Keratinocyte (primary cell): ENCODE measurements at regions not wholly inside any gene's neighbourhood (a gene's known extent, or its start where the extent isn't known, plus 50 kb on each side); places are given as distances from the start of the nearest gene placed in this dataset.

ENCODE experiments used
- CTCF ChIP-seq, 3 experiments: IDR thresholded peaks in 1 of 3; conservative IDR thresholded peaks in 1 of 3; optimal IDR thresholded peaks in 1 of 3; 2 replicates in 2 of 3; 3 replicates in 1 of 3; pipeline versions ENCODE3 to v1.5.1; 2011; ENCODE audit warnings: low read length in 3 of 3, mild to moderate bottlenecking in 3 of 3, moderate library complexity in 2 of 3, control low read depth in 1 of 3, inconsistent platforms in 1 of 3; ENCODE audit not compliant: insufficient read depth in 2 of 3; ENCODE audit errors: extremely low read depth in 1 of 3
- EZH2 ChIP-seq: IDR thresholded peaks from one replicate; pipeline ENCODE4 v1.6.1; 2012; ENCODE audit warnings: inconsistent platforms, mild to moderate bottlenecking, low read length, moderate library complexity

GRCh38 chr5:26579712-26580111 is 458.7 kb downstream of the CDH9 start:
- TF ChIP-seq CTCF (optimal IDR thresholded peaks at IDR 0.05 in 1 of 3, IDR thresholded peaks at IDR 0.05 in 1 of 3, conservative IDR thresholded peaks at IDR 0.05 in 1 of 3; ENCODE audit: extremely low read depth in 1 of 3, insufficient read depth in 2 of 3, low read length in 3 of 3) (no peak), EZH2 (no peak)
